ENCODE measurements at regions not wholly inside any gene's neighbourhood (a gene's known extent, or its start where the extent isn't known, plus 50 kb on each side); places are given as distances from the start of the nearest gene placed in this dataset.
"Not testable (repeated sequence)": the region's sequence is repeated elsewhere in the genome, so short reads cannot be mapped to it uniquely, and the experiment has no call there.

GRCh38 chr6:158886346-158886977, 67.3 kb upstream of the EZR start:
- DNase-seq (ENCODE audit: low read depth in 1 of 2, low spot score in 1 of 2) = not testable (repeated sequence)

DNA sequence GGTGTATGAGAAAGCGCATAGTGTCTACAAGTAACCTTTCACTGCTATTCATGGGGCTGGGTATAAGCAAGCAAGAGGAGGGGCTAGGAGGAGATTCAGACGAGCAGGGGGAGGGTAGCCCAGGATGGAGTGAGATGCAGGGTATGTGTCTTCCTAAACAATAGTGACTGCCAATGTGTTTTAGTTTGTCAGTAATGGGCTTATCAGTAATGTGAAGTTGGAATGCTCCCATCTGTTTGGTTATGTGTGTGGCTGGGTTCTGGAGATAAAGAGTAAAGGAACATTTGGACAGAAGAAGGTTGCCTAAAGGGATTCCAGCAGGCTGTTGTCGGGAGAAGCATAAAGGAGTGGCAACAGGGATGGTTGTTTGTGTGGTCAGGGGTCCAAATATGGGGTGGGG, 62.7 kb upstream of the EZR start:
- DNase-seq (ENCODE audit: low read depth in 1 of 2, low spot score in 1 of 2) = not testable (repeated sequence)

DNA sequence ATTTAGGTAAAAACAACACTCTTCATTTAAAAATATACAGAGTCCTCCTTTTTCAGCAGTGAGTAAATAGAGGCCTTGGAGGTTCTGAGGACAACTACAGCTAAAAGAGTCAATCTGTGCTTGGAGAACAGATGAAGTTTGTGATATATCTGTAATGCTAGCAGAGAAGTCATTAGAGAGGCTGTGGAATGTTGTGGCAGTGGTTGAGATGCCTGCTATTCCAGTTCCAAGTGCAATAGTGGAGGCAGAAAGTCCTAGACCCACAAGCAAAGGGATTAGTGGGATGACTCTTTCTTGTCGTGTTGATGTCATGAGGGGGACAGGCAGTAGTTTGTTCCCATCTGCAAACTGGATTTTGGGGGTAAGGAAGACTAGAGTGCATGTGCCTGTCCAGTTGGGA, 62.1 kb upstream of the EZR start:
- DNase-seq (ENCODE audit: low read depth in 1 of 2, low spot score in 1 of 2) = not testable (repeated sequence)

DNA sequence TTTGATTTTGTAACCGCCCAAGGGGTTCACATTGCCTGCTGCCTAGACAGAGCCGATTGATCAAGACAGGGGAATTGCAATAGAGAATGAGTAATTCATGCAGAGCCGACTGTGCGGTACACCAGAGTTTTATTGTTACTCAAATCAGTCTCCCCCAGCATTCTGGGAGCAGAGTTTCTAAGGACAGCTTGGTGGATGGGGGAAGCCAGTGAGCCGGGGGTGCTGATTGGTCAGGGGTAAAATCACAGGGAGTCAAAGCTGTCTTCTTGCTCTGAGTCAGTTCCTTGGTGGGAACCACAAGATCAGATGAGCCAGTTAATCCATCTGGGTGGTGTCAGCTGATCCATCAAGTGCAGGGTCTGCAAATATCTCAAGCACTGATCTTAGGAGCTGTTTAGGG, 60.0 kb upstream of the EZR start:
- DNase-seq (ENCODE audit: low read depth in 1 of 2, low spot score in 1 of 2) = peak in 1 of 2 donors; percentile 6

DNA sequence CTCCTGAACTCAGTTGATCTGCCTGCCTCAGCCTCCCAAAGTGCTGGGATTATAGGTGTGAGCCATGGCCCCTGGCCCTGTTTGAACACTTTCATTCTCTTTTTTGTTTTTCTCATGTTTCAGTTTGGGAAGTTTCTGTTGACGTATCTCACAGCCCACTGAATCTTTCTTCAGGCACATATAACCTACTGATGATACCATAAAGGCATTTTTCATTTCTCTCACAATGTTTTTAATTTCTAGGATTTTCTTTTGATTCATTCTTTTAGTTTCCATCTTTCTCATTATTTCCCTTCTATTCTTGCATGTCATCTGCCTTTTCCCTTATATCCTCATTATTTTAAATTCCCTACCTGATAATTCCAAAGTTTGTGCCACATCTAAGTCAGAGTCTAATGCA, 58.5 kb upstream of the EZR start:
- no peak for DNase-seq (ENCODE audit: low read depth in 1 of 2, low spot score in 1 of 2)

GRCh38 chr6:158876886-158877285, 57.7 kb upstream of the EZR start:
- no peak for DNase-seq (ENCODE audit: low read depth in 1 of 2, low spot score in 1 of 2)

- DNase-seq (ENCODE audit: low read depth in 1 of 2, low spot score in 1 of 2) = no peak
These were observed 51.4 kb upstream of the EZR start for GRCh38 chr6:158870649-158870957.

GRCh38 chr6:158869826-158870648, 50.9 kb upstream of the EZR start:
- peak; percentile 9 to 38 for DNase-seq (ENCODE audit: low read depth in 1 of 2, low spot score in 1 of 2)

GRCh38 chr6:158868890-158869825, 50.0 kb upstream of the EZR start:
- peak; percentile 92 to 97 for DNase-seq (ENCODE audit: low read depth in 1 of 2, low spot score in 1 of 2)

Measured in activated T-helper 1 cell treated with anti-CD3 and anti-CD28 coated beads, Interleukin-2, amount 50 U/mL, for 16 hours (primary cell).